HG03196 (cell line): ENCODE measurements at regions not wholly inside any gene's neighbourhood (a gene's known extent, or its start where the extent isn't known, plus 50 kb on each side); places are given as distances from the start of the nearest gene placed in this dataset.

ENCODE experiments used
- ATAC-seq: cut with Tn5 transposase; IDR thresholded peaks from one replicate; pipeline ENCODE4 v1.9.1; 2021; ENCODE audit not compliant: unreplicated experiment

- ATAC-seq = no peak
Observed at GRCh38 chr12:34393086-34393820, 371.0 kb downstream of the ALG10 start.

- no peak for ATAC-seq
Observed at GRCh38 chr12:34393821-34394150, 371.5 kb downstream of the ALG10 start.

GRCh38 chr12:34394211-34395055 is 372.1 kb downstream of the ALG10 start:
- ATAC-seq = no peak

GRCh38 chr12:34395056-34396005 is 373.0 kb downstream of the ALG10 start:
- ATAC-seq = no peak

GRCh38 chr12:34396006-34396860 is 373.9 kb downstream of the ALG10 start:
- ATAC-seq = no peak

- ATAC-seq = no peak
Observed at GRCh38 chr12:34396861-34397590, 374.7 kb downstream of the ALG10 start.

- ATAC-seq = no peak
Observed at GRCh38 chr12:34397591-34398365, 375.5 kb downstream of the ALG10 start.

- ATAC-seq = no peak
Observed at GRCh38 chr12:34398366-34398705, 376.0 kb downstream of the ALG10 start.

- ATAC-seq = no peak
Observed at GRCh38 chr12:34398706-34399630, 376.7 kb downstream of the ALG10 start.

- ATAC-seq = no peak
Observed at GRCh38 chr12:34399631-34400410, 377.5 kb downstream of the ALG10 start.

GRCh38 chr12:34400411-34400881 is 378.1 kb downstream of the ALG10 start:
- no peak for ATAC-seq

- no peak for ATAC-seq
Observed at GRCh38 chr12:34400986-34401658, 378.8 kb downstream of the ALG10 start.

GRCh38 chr12:34401659-34402227 is 379.4 kb downstream of the ALG10 start:
- no peak for ATAC-seq

- no peak for ATAC-seq
Observed at GRCh38 chr12:34402228-34402898, 380.1 kb downstream of the ALG10 start.

- ATAC-seq = no peak
Observed at GRCh38 chr12:34402899-34403705, 380.8 kb downstream of the ALG10 start.
